HCT116 (cell line): ENCODE measurements at regions not wholly inside any gene's neighbourhood (a gene's known extent, or its start where the extent isn't known, plus 50 kb on each side); places are given as distances from the start of the nearest gene placed in this dataset.

Experiments used
- ATAC-seq: fragments of 200-7000 bp; cut with Tn5 transposase; 2 replicates; pipeline ENCODE4 v1.9.1; 2020; ENCODE audit warnings: mild to moderate bottlenecking, moderate library complexity
- BruUV-seq: library from RNA; stranded (reverse); fragments of 400-500 nt; replicated peaks from 2 replicates; lab custom pipeline; 2021; lab: Mats Ljungman, UMichigan
- CTCF ChIA-PET: fragments of 300-600 bp; sonication (Branson Sonifier 250); formaldehyde crosslinking; loops from one replicate; lab custom pipeline; 2021; ENCODE audit warnings: antibody characterized with exemption; lab: Charles Lee
- POLR2A ChIA-PET: fragments of 300-600, 350-600 bp; sonication (Branson Sonifier 250); formaldehyde crosslinking; loops from one replicate; lab custom pipeline; 2021; ENCODE audit warnings: antibody characterized with exemption; lab: Charles Lee
- RAD21 ChIA-PET, 2 experiments: fragments of 300-600 bp; sonication (Branson Sonifier 250); formaldehyde crosslinking; loops; one replicate each; lab custom pipeline; 2023; ENCODE audit warnings: low total read pairs in 2 of 2; ENCODE audit not compliant: uncharacterized antibody in 2 of 2, unreplicated experiment in 2 of 2, low non-redundant PET in 1 of 2; lab: Charles Lee
- DNase-seq: peaks from one replicate; pipeline ENCODE4 v3.0.0-alpha.2; 2010; ENCODE audit warnings: low read depth, low spot score
- H2AFZ ChIP-seq: fragments of 200-600 bp; shearing (Covaris generic), sonication (generic); 2 replicates; pipeline ENCODE4 v1.6.1; 2017; ENCODE audit warnings: low read depth, mixed run types, mixed read lengths, antibody characterized with exemption, low read length; ENCODE audit not compliant: poor library complexity, severe bottlenecking
- H3K27ac ChIP-seq: 2 replicates; pipeline ENCODE4 v1.5.1; 2012; ENCODE audit warnings: low read depth, low read length
- H3K27me3 ChIP-seq: fragments of 200-600 bp; sonication (generic); 2 replicates; pipeline ENCODE4 v1.6.1; 2016; ENCODE audit warnings: mixed run types, low read length, mixed read lengths; ENCODE audit not compliant: insufficient read depth
- H3K36me3 ChIP-seq, 2 experiments: fragments of 200-500 bp in 1 of 2; fragments of 200-600 bp in 1 of 2; sonication (Bioruptor generic) in 1 of 2; sonication (generic) in 1 of 2; 2 replicates each; pipeline versions ENCODE4 v1.5.1 to v1.6.1; 2014 to 2016; ENCODE audit warnings: low read length in 2 of 2, inconsistent platforms in 1 of 2, mixed read lengths in 1 of 2, mixed run types in 1 of 2; ENCODE audit not compliant: insufficient read depth in 2 of 2, control insufficient read depth in 1 of 2
- H3K4me1 ChIP-seq, 2 experiments: fragments of 200-600 bp in 1 of 2; sonication (generic) in 1 of 2; 2 replicates each; pipeline versions ENCODE4 v1.5.1 to v1.6.1; 2012 to 2017; ENCODE audit warnings: low read length in 2 of 2, inconsistent platforms in 1 of 2, mild to moderate bottlenecking in 1 of 2, mixed read lengths in 1 of 2, mixed run types in 1 of 2, moderate library complexity in 1 of 2; ENCODE audit not compliant: insufficient read depth in 2 of 2, control insufficient read depth in 1 of 2
- H3K4me2 ChIP-seq: fragments of 200-600 bp; sonication (generic); 2 replicates; pipeline ENCODE4 v1.6.1; 2017; ENCODE audit warnings: mixed run types, low read length, mixed read lengths
- H3K4me3 ChIP-seq, 2 experiments: fragments of 200-600 bp in 1 of 2; sonication (generic) in 1 of 2; replicated peaks in 1 of 2; 2 replicates each; pipeline ENCODE4 v1.5.1; 2011 to 2016; ENCODE audit warnings: low read length in 2 of 2, control low read depth in 1 of 2, low read depth in 1 of 2, mild to moderate bottlenecking in 1 of 2, mixed read lengths in 1 of 2, mixed run types in 1 of 2
- H3K79me2 ChIP-seq: fragments of 200-600 bp; sonication (generic); 2 replicates; pipeline ENCODE4 v1.6.1; 2017; ENCODE audit warnings: mild to moderate bottlenecking, mixed run types, low read length, moderate library complexity, mixed read lengths; ENCODE audit not compliant: insufficient read depth
- H3K9ac ChIP-seq: fragments of 200-600 bp; sonication (generic); 2 replicates; pipeline ENCODE4 v1.6.1; 2016; ENCODE audit warnings: low read length, mixed read lengths
- H3K9me2 ChIP-seq: fragments of 200-600 bp; sonication (generic), shearing (Covaris generic); 2 replicates; pipeline ENCODE4 v1.6.1; 2017; ENCODE audit warnings: mixed run types, mild to moderate bottlenecking, moderate library complexity; ENCODE audit not compliant: insufficient read depth
- H3K9me3 ChIP-seq, 2 experiments: fragments of 200-500 bp in 1 of 2; fragments of 200-600 bp in 1 of 2; sonication (Bioruptor generic) in 1 of 2; sonication (generic) in 1 of 2; 2 replicates each; pipeline ENCODE4 v1.6.1; 2014 to 2017; ENCODE audit warnings: low read length in 2 of 2, mixed read lengths in 2 of 2, inconsistent platforms in 1 of 2, low read depth in 1 of 2, mild to moderate bottlenecking in 1 of 2, mixed run types in 1 of 2, moderate library complexity in 1 of 2; ENCODE audit not compliant: control insufficient read depth in 1 of 2, insufficient read depth in 1 of 2
- H4K20me1 ChIP-seq: fragments of 200-600 bp; sonication (generic), shearing (Covaris generic); 2 replicates; pipeline ENCODE4 v1.6.1; 2017; ENCODE audit warnings: mixed run types, mild to moderate bottlenecking, moderate library complexity; ENCODE audit not compliant: insufficient read depth
- ATF3 ChIP-seq: IDR thresholded peaks from 2 replicates; pipeline ENCODE4 v1.6.1; 2012
- CTCF ChIP-seq, 3 experiments: fragments of 200-600 bp in 1 of 3; sonication (generic) in 1 of 3; IDR thresholded peaks in 2 of 3; conservative IDR thresholded peaks in 1 of 3; 2 replicates each; pipeline ENCODE4 v1.5.1; 2012 to 2017; ENCODE audit warnings: low read depth in 2 of 3, low read length in 2 of 3, antibody characterized with exemption in 1 of 3, borderline replicate concordance in 1 of 3, control low read depth in 1 of 3, mild to moderate bottlenecking in 1 of 3, mixed read lengths in 1 of 3, mixed run types in 1 of 3, moderate library complexity in 1 of 3; ENCODE audit not compliant: insufficient read depth in 1 of 3
- EGR1 ChIP-seq: IDR thresholded peaks from 2 replicates; pipeline ENCODE4 v1.6.1; 2012; ENCODE audit warnings: low read depth
- EZH2 ChIP-seq: fragments of 200-600 bp; sonication (generic); IDR thresholded peaks from 2 replicates; pipeline ENCODE4 v1.6.1; 2017; ENCODE audit warnings: antibody characterized with exemption, mixed run types
- EZH2phosphoT487 ChIP-seq: fragments of 200-600 bp; IDR thresholded peaks from 2 replicates; pipeline ENCODE4 v1.6.1; 2018; ENCODE audit warnings: antibody characterized with exemption, borderline replicate concordance
- MAX ChIP-seq: IDR thresholded peaks from 2 replicates; pipeline ENCODE4 v1.6.1; 2012
- POLR2AphosphoS5 ChIP-seq: IDR thresholded peaks from 2 replicates; pipeline ENCODE4 v1.6.1; 2011; ENCODE audit warnings: mild to moderate bottlenecking, low read depth, low read length, moderate library complexity
- REST ChIP-seq: IDR thresholded peaks from 2 replicates; pipeline ENCODE4 v1.6.1; 2012; ENCODE audit warnings: low read depth
- YY1 ChIP-seq: IDR thresholded peaks from 2 replicates; pipeline ENCODE4 v1.6.1; 2011; ENCODE audit warnings: low read length, low read depth, moderate library complexity, mild to moderate bottlenecking; ENCODE audit not compliant: insufficient replicate concordance; ENCODE audit errors: extremely low read depth
- ZBTB33 ChIP-seq: IDR thresholded peaks from 2 replicates; pipeline ENCODE4 v1.6.1; 2011; ENCODE audit warnings: mild to moderate bottlenecking, low read length, moderate library complexity; ENCODE audit not compliant: insufficient replicate concordance; ENCODE audit errors: extremely low read depth
- ZFX ChIP-seq: fragments of 450-650 bp; IDR thresholded peaks from 2 replicates; pipeline ENCODE4 v1.6.1; 2017
- ZNF274 ChIP-seq: fragments of 200-500 bp; sonication (Bioruptor generic); IDR thresholded peaks from 2 replicates; pipeline ENCODE4 v1.6.1; 2014; ENCODE audit warnings: mild to moderate bottlenecking, low read depth, low read length, inconsistent platforms
- intact Hi-C: fragments of 100-400 bp; cut with micrococcal nuclease; formaldehyde crosslinking; loops from 2 replicates; pipeline ENCODE4 v1.10.0; 2022

GRCh38 chr14:26966908-26967307 is 369.1 kb upstream of the NOVA1 start:
- Histone ChIP-seq H3K4me2 (no peak overlapping the region), H3K27ac (no peak overlapping the region), H3K9me2 (no peaks in the 10 kb centered on the region), H3K36me3 (no peaks in the 10 kb centered on the region; a peak in 1 of 4 replicates), H4K20me1 (no peaks in the 10 kb centered on the region), H3K79me2 (no peaks in the 10 kb centered on the region), H3K27me3 (no peaks in the 10 kb centered on the region), H3K4me3 (no peak overlapping the region), H2AFZ (no peak overlapping the region), H3K9ac (no peak overlapping the region), H3K9me3 (peaks cover 10 to 30% of the 10 kb centered on the region in 2 experiments; a peak in 3 of 4 replicates), H3K4me1 (no peaks in the 10 kb centered on the region)
- ChIA-PET RAD21 (no interaction called here), POLR2A (no interaction called here), CTCF (no interaction called here)
- intact Hi-C loops: no loop called here
- DNase-seq: no peak
- no peak for ATAC-seq
- no TSS peak for BruUV-seq
- TF ChIP-seq CTCF (IDR thresholded peaks at IDR 0.05 in 2 of 3, conservative IDR thresholded peaks at IDR 0.05 in 1 of 3; ENCODE audit: borderline replicate concordance in 1 of 3, insufficient read depth in 1 of 3, low read depth in 2 of 3, low read length in 2 of 3): no peak
- TF ChIP-seq EZH2: no peak
- TF ChIP-seq ZFX: no peak
- TF ChIP-seq REST: no peak
- TF ChIP-seq ZNF274: no peak
- TF ChIP-seq YY1: no peak
- no peak for TF ChIP-seq POLR2AphosphoS5
- no peak for TF ChIP-seq ATF3
- TF ChIP-seq ZBTB33: no peak
- no peak for TF ChIP-seq EGR1
- no peak for TF ChIP-seq MAX
- TF ChIP-seq EZH2phosphoT487: no peak
